ENCODE measurements at regions not wholly inside any gene's neighbourhood (a gene's known extent, or its start where the extent isn't known, plus 50 kb on each side); places are given as distances from the start of the nearest gene placed in this dataset.

GRCh38 chr9:107615321-107615720, 125.8 kb upstream of the KLF4 start:
- in situ Hi-C loops (cut with MboI; ENCODE audit: low pct_unique_long_range_greater_than_20kb, low sequenced_read_pairs, unreplicated experiment): no loop called here
- no peak for TF ChIP-seq CTCF (IDR thresholded peaks at IDR 0.05; ENCODE audit: extremely low read depth, insufficient read depth, missing control alignments)
- DNase-seq (ENCODE audit: low spot score): no peak

GRCh38 chr9:107614765-107615164, 125.2 kb upstream of the KLF4 start:
- no peak for DNase-seq (ENCODE audit: low spot score)
- in situ Hi-C loops (cut with MboI; ENCODE audit: low pct_unique_long_range_greater_than_20kb, low sequenced_read_pairs, unreplicated experiment): no loop called here
- TF ChIP-seq CTCF (IDR thresholded peaks at IDR 0.05; ENCODE audit: extremely low read depth, insufficient read depth, missing control alignments): no peak

- no peak for DNase-seq (ENCODE audit: low spot score)
- TF ChIP-seq CTCF (IDR thresholded peaks at IDR 0.05; ENCODE audit: extremely low read depth, insufficient read depth, missing control alignments): no peak
- in situ Hi-C loops (cut with MboI; ENCODE audit: low pct_unique_long_range_greater_than_20kb, low sequenced_read_pairs, unreplicated experiment): no loop called here
Observed at GRCh38 chr9:107613321-107613720, 123.8 kb upstream of the KLF4 start.

GRCh38 chr9:107612136-107612535, 122.6 kb upstream of the KLF4 start:
- no peak for DNase-seq (ENCODE audit: low spot score)
- TF ChIP-seq CTCF (IDR thresholded peaks at IDR 0.05; ENCODE audit: extremely low read depth, insufficient read depth, missing control alignments): no peak
- in situ Hi-C loops (cut with MboI; ENCODE audit: low pct_unique_long_range_greater_than_20kb, low sequenced_read_pairs, unreplicated experiment): no loop called here

- no peak for DNase-seq (ENCODE audit: low spot score)
- no peak for TF ChIP-seq CTCF (IDR thresholded peaks at IDR 0.05; ENCODE audit: extremely low read depth, insufficient read depth, missing control alignments)
- in situ Hi-C loops (cut with MboI; ENCODE audit: low pct_unique_long_range_greater_than_20kb, low sequenced_read_pairs, unreplicated experiment): no loop called here
Observed at GRCh38 chr9:107609547-107609946, 120.0 kb upstream of the KLF4 start.

GRCh38 chr9:107606149-107606790, 116.7 kb upstream of the KLF4 start:
- DNase-seq (ENCODE audit: low spot score): no peak
- no peak for TF ChIP-seq CTCF (IDR thresholded peaks at IDR 0.05; ENCODE audit: extremely low read depth, insufficient read depth, missing control alignments)
- in situ Hi-C loops (cut with MboI; ENCODE audit: low pct_unique_long_range_greater_than_20kb, low sequenced_read_pairs, unreplicated experiment): no loop called here
